NCI-H2081 (cell line): ENCODE measurements at regions not wholly inside any gene's neighbourhood (a gene's known extent, or its start where the extent isn't known, plus 50 kb on each side); places are given as distances from the start of the nearest gene placed in this dataset.

Experiments used
- DNase-seq, 2 experiments: peaks; one replicate each; lab custom pipeline; 2025; lab: John Stamatoyannopoulos, UW

GRCh38 chr3:22111226-22111625 lies 360.2 kb upstream of the ZNF385D start:
- DNase-seq: no peak

GRCh38 chr3:22113453-22113852 lies 362.4 kb upstream of the ZNF385D start:
- no peak for DNase-seq

- no peak for DNase-seq
Observed at GRCh38 chr3:22115581-22115980, 364.6 kb upstream of the ZNF385D start.

DNA sequence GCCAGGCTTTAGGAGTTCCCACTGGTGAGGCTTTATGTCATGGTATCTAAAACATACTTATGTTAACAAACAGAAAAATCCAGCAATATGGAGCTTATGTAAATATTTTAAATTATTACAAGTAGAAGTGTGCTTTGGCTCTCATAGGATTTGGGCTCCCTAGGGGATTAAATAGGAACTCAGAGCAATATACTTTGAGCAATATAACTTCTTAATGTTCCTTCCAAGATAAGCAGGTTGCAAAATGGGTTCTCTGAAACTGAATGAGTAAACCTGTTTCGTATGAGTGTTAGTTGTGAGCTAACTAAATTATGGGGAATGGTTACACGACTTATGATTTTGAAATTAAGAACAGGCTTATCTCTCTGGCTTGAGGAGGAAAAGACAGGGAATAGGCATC lies 366.1 kb upstream of the ZNF385D start:
- no peak for DNase-seq

DNA sequence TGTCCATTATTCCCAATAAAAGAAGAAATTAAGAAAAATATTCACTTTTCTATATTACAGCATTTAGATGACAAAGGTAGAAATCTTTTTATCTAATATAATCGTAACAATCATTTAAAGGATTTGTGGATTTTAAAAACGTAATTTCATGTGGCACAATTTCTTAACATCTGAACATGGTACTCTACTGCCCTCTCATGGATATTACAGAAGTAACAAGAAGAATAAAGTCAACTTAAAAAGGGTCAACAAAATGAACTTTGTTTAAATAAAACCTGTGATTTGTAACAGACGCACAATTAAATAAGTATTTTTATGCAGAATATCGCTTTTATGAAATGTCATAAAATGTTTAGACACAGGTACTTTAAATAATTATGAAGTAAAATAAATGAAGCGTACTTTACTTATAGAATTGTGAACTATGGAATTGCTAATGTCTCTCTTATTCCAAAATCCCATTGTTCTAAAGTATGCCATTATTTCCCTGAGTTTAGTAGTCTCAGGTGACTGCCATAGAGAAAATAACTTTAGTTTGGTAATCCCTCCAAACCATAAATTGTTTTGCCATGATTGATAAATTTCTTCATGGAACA lies 366.8 kb upstream of the ZNF385D start:
- DNase-seq: peak; percentile 0 to 8

DNA sequence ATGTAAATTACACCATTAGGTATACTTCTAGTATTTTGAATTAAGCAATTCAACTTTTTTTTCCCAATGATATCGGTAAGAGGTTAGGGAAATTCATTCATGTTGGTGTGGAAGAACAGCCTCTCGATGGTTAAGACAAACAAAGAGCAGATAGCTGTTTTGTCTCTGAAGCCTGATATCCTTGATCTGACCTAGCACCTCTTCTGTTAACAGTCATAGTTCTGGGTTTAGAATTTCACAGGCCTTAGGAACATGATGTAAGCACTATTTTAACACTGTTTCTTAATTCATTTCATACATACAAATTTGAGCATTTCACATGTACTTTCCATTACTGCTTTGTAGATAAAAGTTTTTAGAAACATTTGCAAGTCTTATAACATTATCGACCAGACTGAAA lies 367.5 kb upstream of the ZNF385D start:
- no peak for DNase-seq

GRCh38 chr3:22121068-22121701 lies 370.2 kb upstream of the ZNF385D start:
- no peak for DNase-seq

DNA sequence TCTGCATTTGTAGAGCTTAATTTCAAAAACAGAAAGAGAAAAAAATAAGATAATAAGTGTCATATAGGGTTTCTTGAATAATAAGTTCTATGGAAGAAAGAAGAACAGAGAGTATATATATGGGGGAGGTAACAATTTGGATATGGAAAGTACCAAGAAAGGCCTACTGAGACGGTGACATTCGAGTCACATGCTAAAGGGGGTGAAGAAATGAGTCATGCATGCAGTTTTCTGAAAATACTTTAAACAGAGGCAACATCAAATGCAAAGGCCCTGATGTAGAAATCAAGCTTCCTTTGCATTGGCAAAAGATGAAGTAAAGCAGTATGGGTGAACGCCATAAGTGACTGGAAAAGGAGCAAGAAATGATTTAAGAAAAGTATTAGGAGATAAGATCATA lies 371.6 kb upstream of the ZNF385D start:
- DNase-seq: no peak

DNA sequence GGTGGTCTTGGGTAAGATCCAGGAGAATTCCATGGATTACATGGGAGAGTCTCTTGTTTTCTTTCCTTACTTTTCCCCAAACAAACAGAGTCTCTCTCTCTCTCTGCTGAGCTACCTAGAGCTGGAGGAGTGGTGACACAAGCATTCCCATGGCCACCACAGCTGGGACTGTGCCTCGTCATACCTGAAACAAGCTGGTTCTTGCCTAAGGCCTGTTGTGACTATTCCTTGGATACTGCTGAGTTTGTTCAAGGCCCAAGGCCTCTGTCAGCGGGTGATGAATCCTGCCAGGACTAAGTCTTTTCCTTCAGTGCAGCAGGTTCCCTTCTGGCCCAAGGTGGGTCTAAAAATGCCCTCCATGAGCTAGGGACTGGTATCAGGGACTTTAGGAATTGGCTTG lies 378.1 kb upstream of the ZNF385D start:
- no peak for DNase-seq

- DNase-seq: no peak
Observed at GRCh38 chr3:22141769-22142168, 390.8 kb upstream of the ZNF385D start.

GRCh38 chr3:22147161-22147560 lies 396.2 kb upstream of the ZNF385D start:
- no peak for DNase-seq

- no peak for DNase-seq
Observed at GRCh38 chr3:22156868-22157267, 405.9 kb upstream of the ZNF385D start.

DNA sequence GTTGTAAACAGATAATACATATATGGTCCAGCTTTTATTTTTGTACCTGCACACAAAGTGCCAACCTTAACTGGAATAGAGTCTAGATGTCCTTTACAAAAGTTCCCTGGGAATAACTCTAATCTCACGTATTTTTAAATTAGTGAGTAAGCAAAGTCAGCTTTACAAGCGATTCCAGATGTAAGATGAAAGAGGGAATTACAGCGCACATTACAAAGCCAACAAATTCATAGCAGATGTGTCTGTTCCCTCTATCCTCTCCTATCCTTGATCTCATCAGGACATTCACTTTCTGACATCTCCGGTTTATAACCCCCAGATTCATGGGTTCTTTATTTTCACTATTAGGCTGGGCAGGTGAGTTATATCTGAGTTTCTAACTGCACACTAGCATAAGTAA lies 406.8 kb upstream of the ZNF385D start:
- DNase-seq: no peak

DNA sequence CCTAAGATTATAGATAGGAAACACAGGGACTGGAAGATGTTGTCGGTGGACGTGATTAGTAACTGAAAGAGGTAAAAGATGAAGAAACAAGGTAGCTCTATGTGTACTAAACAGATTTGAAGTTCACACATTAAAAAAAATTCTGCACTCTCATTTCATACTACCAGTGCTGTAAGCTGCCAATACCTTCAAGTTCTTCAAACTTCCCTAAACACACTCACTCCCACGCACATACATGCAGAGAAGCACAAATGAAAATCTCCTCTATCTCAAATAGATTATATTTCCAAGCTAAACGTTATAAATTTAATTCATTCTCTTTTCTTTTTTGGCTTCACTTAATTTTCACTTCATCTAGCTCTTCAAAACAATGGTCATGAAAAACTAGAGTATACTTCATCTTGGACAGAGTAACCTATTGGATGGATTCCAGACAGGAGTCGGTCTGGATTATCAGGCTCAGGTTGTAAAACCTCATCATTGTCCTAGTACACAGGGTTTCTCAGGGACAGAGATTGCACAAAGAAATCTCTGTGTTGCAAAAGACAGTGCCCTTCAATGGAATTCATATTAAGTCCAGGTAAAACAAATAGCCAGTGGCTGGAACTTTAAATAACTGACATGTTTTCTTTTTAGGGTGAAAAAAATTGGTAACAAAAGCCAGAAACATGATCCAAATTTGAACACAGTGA lies 408.1 kb upstream of the ZNF385D start:
- DNase-seq: no peak

DNA sequence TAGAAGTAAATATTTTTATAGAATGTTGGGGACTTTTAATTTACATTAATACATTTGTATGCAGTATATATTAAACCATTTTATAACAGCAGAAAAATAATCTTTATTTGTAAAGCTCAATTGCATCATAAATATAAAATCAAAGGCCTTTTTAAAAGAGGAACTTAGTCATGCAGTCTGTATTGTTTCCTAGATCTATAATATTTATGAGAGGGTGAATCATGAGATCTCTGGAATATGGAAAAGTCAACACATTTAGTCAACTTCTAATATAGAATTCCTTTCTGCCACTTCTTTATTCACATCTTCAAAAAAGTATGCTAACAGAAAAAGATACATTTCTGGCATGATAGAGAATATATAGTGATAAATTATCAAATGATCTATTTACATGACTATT lies 410.3 kb upstream of the ZNF385D start:
- DNase-seq: no peak

GRCh38 chr3:22170370-22170769 lies 419.4 kb upstream of the ZNF385D start:
- DNase-seq: no peak

- no peak for DNase-seq
Observed at GRCh38 chr3:22172964-22173363, 422.0 kb upstream of the ZNF385D start.

- no peak for DNase-seq
Observed at GRCh38 chr3:22175947-22176346, 424.9 kb upstream of the ZNF385D start.

- DNase-seq: no peak
Observed at GRCh38 chr3:22176911-22177310, 425.9 kb upstream of the ZNF385D start.

DNA sequence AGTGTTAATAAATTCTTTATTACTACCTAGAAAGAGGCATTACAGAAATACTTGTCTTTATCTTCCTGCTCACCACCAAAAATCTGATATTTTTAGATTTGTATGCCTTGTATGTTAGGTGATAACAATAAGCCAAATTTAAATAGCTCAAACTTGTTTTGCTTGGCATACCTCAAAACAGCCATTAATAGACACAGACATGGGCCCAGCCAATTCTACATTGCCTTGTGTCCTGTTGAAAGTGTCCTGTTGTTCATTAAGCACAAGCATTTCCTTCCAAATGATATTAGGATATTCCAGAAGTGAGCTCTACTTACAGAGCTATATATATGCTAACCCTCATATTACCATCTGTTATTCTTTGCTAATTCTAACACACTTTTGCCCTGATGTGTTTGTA lies 438.6 kb upstream of the ZNF385D start:
- DNase-seq: no peak

DNA sequence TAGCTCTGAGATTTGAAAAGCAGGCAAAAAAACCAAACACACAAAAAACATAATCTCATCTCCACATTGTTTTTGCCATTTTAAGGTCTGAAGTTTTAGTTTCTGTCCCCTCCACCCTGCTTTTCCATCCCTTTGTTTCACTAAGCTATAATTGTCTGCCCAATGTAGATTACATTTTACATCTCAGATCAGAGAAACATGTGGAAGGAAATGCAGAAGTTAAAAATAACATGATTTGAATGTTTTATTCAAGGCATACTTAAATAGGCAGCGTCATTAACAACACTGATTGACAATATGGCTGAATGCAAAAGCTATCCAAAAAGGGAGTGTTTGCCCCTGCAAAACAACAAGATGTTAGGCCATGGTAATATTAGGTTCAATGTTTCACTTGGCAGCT lies 448.1 kb upstream of the ZNF385D start:
- DNase-seq: no peak

- no peak for DNase-seq
Observed at GRCh38 chr3:22208844-22209243, 457.8 kb upstream of the ZNF385D start.

GRCh38 chr3:22209578-22209977 lies 458.6 kb upstream of the ZNF385D start:
- DNase-seq: no peak

DNA sequence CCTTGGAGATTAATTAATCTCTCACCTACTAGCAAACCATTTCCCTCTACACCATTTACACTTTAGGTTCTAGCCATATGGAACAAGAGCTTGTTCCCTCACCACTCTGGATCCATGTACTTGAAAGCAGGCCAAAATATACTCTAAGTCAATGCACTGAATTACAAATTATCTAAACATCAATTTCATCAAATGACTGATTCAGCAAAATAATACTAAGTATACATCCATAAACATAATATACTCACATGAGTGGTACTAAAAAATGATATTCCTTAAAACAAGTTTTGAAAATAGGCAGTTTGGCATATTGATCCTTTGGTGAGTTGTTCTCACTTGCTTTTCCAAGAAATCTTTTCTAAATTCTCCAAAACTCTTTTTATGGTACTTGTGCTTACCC lies 459.7 kb upstream of the ZNF385D start:
- no peak for DNase-seq
